GM12878 (cell line): ENCODE measurements at regions not wholly inside any gene's neighbourhood (a gene's known extent, or its start where the extent isn't known, plus 50 kb on each side); places are given as distances from the start of the nearest gene placed in this dataset.

Experiments used
- CBFB ChIP-seq: IDR thresholded peaks from 2 replicates; pipeline ENCODE4 v1.6.1; 2016; ENCODE audit warnings: antibody characterized with exemption, low read depth
- SRF ChIP-seq, 2 experiments: IDR thresholded peaks; 2 replicates each; pipeline ENCODE4 v1.6.1; 2011; ENCODE audit warnings: low read depth in 2 of 2, low read length in 2 of 2, mild to moderate bottlenecking in 1 of 2, moderate library complexity in 1 of 2
- TBL1XR1 ChIP-seq: IDR thresholded peaks from 2 replicates; pipeline ENCODE4 v1.6.1; 2012; ENCODE audit warnings: low read depth, low read length, improper control_type of control experiment

- TF ChIP-seq TBL1XR1: no peak
- no peak for TF ChIP-seq CBFB
- TF ChIP-seq SRF (IDR thresholded peaks at IDR 0.05; ENCODE audit: low read depth in 2 of 2, low read length in 2 of 2): no peak
Observed at GRCh38 chr16:5336941-5337340, 239.3 kb upstream of the EEF2KMT start.
